Gastroesophageal sphincter (tissue), 3 donors: ENCODE measurements at regions not wholly inside any gene's neighbourhood (a gene's known extent, or its start where the extent isn't known, plus 50 kb on each side); places are given as distances from the start of the nearest gene placed in this dataset.

ENCODE experiments used
- EP300 ChIP-seq: sonication (generic); formaldehyde crosslinking; IDR thresholded peaks from one replicate; pipeline ENCODE4 v1.6.1; 2017; ENCODE audit warnings: antibody characterized with exemption, mild to moderate bottlenecking
- POLR2A ChIP-seq, 2 donors: fragments of 450-650 bp; IDR thresholded peaks; one replicate each; pipeline ENCODE4 v1.6.1; 2017; ENCODE audit warnings: antibody characterized with exemption in 2 of 2, mild to moderate bottlenecking in 2 of 2, moderate library complexity in 1 of 2
- POLR2AphosphoS5 ChIP-seq: sonication (generic); formaldehyde crosslinking; IDR thresholded peaks from one replicate; pipeline ENCODE4 v1.6.1; 2017; ENCODE audit warnings: antibody characterized with exemption
- TF ChIP-seq, protein P1 (sequence below), 4 experiments: fragments of 200-600 bp in 2 of 4; fragments of 450-650 bp in 2 of 4; sonication (generic) in 1 of 4; IDR thresholded peaks; one replicate each; pipeline ENCODE4 v1.5.1; 2017 to 2019; ENCODE audit warnings: antibody characterized with exemption in 4 of 4, mild to moderate bottlenecking in 2 of 4, moderate library complexity in 2 of 4

DNA sequence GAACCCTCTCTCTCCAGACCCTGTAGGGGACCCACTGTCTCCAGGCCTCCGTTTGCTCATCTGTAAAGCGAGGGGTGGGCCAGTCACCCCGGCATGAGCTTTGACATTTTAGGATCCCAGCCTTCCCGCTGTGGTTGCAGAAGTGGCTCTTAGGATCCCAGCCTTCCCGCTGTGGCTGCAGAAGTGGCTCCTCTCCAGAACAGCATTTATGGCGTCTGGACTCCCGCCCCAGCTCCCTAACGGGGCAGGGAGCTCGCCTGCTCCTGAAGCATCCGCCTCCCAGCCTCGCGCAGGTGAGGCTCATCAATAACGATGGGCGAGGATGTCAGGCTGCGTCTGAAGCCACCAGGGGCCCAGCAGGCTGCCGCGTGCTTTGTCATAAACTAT is 222.3 kb upstream of the TNRC6C start:
- no peak for TF ChIP-seq EP300
- TF ChIP-seq POLR2A (IDR thresholded peaks at IDR 0.05), result no peak
- TF ChIP-seq POLR2AphosphoS5, result no peak
- TF ChIP-seq, protein P1, sequence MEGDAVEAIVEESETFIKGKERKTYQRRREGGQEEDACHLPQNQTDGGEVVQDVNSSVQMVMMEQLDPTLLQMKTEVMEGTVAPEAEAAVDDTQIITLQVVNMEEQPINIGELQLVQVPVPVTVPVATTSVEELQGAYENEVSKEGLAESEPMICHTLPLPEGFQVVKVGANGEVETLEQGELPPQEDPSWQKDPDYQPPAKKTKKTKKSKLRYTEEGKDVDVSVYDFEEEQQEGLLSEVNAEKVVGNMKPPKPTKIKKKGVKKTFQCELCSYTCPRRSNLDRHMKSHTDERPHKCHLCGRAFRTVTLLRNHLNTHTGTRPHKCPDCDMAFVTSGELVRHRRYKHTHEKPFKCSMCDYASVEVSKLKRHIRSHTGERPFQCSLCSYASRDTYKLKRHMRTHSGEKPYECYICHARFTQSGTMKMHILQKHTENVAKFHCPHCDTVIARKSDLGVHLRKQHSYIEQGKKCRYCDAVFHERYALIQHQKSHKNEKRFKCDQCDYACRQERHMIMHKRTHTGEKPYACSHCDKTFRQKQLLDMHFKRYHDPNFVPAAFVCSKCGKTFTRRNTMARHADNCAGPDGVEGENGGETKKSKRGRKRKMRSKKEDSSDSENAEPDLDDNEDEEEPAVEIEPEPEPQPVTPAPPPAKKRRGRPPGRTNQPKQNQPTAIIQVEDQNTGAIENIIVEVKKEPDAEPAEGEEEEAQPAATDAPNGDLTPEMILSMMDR (IDR thresholded peaks at IDR 0.05), result no peak
